ENCODE measurements at regions not wholly inside any gene's neighbourhood (a gene's known extent, or its start where the extent isn't known, plus 50 kb on each side); places are given as distances from the start of the nearest gene placed in this dataset.

DNA sequence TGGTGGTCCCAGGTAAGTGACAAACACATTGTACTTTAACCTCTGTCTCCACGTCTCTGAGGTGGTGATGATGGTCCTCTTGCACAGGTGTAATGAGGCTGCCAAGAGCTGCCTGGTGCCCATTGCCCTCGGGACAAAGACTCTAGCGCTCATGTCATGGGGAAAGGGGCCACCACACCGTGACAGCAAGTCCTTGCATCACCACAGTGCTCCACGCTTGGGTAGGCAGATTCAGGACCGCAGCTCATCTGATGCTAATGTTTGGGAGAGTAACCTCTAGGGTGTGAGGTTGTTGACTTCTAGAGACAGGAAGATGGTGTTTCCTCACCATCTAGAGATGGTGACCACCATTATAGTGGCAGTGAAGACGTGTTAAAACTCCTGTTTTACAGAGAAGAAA, 395.6 kb downstream of the ADRA2A start:
- H3K4me3 ChIP-seq (ENCODE audit: low read depth, low read length): no peak overlapping the region
- TF ChIP-seq, protein P1, sequence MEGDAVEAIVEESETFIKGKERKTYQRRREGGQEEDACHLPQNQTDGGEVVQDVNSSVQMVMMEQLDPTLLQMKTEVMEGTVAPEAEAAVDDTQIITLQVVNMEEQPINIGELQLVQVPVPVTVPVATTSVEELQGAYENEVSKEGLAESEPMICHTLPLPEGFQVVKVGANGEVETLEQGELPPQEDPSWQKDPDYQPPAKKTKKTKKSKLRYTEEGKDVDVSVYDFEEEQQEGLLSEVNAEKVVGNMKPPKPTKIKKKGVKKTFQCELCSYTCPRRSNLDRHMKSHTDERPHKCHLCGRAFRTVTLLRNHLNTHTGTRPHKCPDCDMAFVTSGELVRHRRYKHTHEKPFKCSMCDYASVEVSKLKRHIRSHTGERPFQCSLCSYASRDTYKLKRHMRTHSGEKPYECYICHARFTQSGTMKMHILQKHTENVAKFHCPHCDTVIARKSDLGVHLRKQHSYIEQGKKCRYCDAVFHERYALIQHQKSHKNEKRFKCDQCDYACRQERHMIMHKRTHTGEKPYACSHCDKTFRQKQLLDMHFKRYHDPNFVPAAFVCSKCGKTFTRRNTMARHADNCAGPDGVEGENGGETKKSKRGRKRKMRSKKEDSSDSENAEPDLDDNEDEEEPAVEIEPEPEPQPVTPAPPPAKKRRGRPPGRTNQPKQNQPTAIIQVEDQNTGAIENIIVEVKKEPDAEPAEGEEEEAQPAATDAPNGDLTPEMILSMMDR (IDR thresholded peaks at IDR 0.05; ENCODE audit: borderline replicate concordance, insufficient read depth, low read depth, low read length): no peak

DNA sequence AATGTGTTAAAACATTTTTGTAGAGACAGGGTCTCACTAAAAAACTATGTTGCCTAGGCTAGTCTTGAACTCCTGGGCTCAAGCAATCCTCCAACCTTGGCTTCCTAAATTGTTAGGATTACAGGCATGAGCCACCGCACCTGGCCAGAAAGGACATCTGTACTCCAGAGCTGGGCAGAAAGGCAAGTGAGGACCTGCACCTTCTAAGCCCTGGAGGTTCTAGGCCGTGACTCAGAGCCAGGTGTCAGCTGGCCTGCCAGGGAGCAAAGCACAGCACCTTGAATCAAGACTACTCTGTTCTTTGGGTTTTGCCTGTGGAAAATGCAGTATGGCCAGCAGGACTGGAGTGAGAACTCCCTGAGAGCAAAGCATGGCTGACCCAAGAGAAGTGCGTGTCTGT, 396.5 kb downstream of the ADRA2A start:
- H3K4me3 ChIP-seq (ENCODE audit: low read depth, low read length): no peak overlapping the region

DNA sequence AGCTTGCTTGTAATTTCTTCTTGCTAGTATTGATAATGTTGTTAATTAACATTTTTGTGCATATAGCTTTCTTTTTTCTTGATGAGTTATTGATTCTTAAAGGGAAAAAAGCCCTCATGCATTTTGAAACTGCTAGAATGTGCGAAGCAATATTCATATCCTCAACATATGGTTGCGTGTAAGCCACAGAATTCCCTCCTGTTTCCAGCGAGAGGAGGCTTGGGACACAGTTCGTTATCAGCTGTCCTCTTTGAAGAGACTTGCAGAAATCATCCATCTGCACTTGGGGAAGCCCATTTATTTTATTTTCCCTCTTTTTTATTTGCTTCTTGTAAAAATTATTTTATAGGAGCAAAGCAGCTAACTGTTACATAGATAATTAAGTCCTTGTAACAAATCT, 398.0 kb downstream of the ADRA2A start:
- TF ChIP-seq, protein P1 (IDR thresholded peaks at IDR 0.05; ENCODE audit: borderline replicate concordance, insufficient read depth, low read depth, low read length): no peak
- no peak overlapping the region for H3K4me3 ChIP-seq (ENCODE audit: low read depth, low read length)

More for the DNA sequence above, 396.5 kb downstream of the ADRA2A start:
- TF ChIP-seq, protein P1 (IDR thresholded peaks at IDR 0.05; ENCODE audit: borderline replicate concordance, insufficient read depth, low read depth, low read length): no peak

DNA sequence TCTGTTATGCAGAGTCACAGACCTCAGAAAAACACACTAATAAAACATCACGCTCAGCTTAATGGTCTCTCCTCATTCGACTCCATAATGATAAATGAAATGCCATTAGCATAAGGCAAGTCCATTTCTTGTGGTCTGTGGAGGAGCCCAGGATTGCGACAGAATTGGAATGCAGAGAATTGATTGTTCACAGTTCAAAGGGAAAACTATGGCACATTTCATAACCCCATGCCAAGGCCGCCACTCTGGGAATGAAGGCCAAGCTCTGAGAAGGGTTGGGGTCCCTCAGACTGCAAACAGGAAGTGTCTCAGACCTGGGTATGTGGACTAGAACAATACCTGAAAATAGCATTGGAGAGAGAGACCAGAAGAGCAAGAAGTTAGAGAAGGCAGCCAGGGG, 398.9 kb downstream of the ADRA2A start:
- TF ChIP-seq, protein P1 (IDR thresholded peaks at IDR 0.05; ENCODE audit: borderline replicate concordance, insufficient read depth, low read depth, low read length): no peak
- no peak overlapping the region for H3K4me3 ChIP-seq (ENCODE audit: low read depth, low read length)

DNA sequence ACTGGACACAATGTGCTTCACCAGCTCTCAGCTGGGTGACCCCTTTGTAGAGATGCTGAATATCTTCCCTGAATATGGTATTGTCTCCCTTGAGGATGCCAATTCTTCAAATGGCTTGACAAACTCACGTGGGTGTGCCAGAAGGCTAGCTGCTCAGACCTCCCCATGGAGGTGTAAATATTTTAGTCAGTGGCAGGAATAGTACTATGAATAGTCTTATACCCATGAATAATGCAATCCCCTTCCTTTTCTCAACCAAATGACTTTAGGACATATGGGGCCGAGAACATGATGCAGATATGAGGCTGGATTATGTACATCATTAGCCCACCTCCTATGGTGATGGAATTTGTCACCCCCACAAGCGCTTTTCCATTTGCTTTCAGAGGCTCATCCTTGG, 401.8 kb downstream of the ADRA2A start:
- TF ChIP-seq, protein P1 (IDR thresholded peaks at IDR 0.05; ENCODE audit: borderline replicate concordance, insufficient read depth, low read depth, low read length): no peak

DNA sequence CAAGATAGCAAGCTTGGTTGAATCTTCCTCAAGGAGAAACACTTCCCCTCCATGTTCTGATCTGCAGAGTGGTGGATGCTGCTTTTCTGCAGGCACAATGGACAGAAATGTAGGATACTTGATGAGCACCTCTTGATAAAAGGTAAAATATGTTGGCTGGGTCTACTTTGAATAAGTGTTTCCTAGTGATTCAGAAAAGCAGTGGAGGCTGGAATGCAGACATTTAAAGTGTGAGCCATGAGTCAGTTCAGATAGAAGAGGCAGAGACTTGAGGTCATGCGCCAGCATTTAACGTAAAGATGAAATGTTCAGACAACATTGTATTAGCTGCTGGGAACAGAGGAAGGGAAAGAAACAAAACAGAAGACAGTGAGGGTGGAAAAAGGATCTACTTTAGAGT, 403.1 kb downstream of the ADRA2A start:
- no peak overlapping the region for H3K4me3 ChIP-seq (ENCODE audit: low read depth, low read length)
- TF ChIP-seq, protein P1 (IDR thresholded peaks at IDR 0.05; ENCODE audit: borderline replicate concordance, insufficient read depth, low read depth, low read length): no peak

More for the DNA sequence above, 401.8 kb downstream of the ADRA2A start:
- H3K4me3 ChIP-seq (ENCODE audit: low read depth, low read length): no peak overlapping the region

DNA sequence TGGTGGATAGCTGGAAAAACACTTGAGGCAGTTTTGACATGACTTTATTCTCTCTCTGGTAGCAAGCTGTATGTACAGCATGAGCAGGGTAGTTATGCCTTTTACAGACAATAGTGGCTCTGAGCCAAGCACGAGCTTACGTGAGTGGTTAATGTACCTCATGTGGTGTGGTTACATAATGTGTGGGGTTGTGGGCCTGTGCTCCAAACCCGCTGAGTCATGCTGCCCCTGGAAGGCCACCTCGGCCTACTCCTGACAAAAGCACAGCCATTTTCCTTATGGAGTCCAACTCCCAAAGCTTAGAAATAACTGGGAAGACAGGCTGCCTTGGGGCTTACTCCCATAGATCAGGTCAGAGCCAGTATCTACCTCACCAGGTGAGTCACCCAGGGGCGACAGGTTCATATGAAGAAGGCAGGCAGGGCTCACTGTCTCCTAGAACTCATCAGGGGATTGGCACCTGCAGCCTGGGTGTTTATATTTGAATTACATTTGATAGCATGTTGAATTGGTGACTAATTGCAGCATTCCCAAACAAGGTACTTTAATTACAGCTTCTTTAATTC, 404.5 kb downstream of the ADRA2A start:
- TF ChIP-seq, protein P1 (IDR thresholded peaks at IDR 0.05; ENCODE audit: borderline replicate concordance, insufficient read depth, low read depth, low read length): no peak
- H3K4me3 ChIP-seq (ENCODE audit: low read depth, low read length): no peak overlapping the region
